ENCODE measurements at regions not wholly inside any gene's neighbourhood (a gene's known extent, or its start where the extent isn't known, plus 50 kb on each side); places are given as distances from the start of the nearest gene placed in this dataset.

DNA sequence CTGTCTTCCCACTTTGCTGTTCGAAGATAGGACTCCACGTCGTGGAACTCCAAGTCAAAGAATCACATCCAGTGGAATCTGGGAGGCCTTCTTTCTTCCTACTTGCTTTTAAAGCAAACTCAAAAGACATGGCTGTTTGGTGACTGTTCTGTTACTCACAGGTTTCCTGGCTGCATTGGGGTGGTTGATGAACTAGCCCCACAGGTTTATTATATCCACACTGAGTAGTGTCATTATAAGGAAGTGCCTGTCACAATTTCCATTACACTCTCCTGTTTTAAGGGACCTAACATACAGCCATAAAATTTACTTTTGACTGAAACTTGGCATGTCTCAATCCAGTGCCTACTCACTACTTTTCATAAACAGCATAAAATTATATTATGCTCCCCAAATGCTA lies 287.3 kb upstream of the SP4 start:
- no peak for DNase-seq (ENCODE audit: extremely low read depth in 1 of 2, low read depth in 1 of 2)

DNA sequence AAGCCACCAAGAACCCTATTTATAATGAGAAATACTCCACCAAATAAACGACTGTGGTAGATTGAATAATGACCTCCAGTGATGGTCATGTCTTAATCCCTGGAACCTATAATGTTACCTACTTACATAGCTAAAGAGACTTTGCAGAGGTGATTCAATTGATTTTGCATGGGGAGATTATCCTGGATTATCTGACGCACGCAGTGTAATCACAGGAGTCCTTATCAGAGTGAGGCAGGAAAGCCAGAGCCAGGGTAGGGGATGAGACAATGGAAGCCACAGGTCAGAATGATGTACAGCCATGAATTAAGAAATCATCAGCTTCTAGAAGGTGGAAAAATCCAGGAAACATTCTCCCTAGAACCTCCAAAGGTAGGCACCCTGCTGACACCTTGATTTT lies 286.4 kb upstream of the SP4 start:
- DNase-seq (ENCODE audit: extremely low read depth in 1 of 2, low read depth in 1 of 2), result no peak

GRCh38 chr7:21142081-21142480 lies 285.8 kb upstream of the SP4 start:
- no peak for DNase-seq (ENCODE audit: extremely low read depth in 1 of 2, low read depth in 1 of 2)

GRCh38 chr7:21146642-21147423 lies 281.1 kb upstream of the SP4 start:
- no peak for DNase-seq (ENCODE audit: extremely low read depth in 1 of 2, low read depth in 1 of 2)

DNA sequence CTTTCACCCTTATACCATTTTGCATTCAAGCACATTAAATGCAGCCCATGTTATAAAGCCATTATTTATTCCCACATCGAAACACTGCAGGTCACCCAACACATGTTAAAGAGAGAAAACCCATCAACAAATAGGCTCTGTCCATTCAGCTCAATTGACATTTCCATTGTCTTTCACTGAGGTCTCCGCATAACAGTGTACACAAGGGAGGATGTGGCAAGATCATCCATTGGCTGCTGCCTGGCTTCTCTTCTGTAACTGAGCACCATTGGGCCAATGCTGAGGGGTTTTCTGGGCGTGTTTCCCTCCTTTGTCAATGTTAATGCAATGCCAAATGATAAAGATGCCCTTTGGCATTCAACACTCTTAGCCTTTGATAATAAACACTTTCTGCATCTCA lies 278.1 kb upstream of the SP4 start:
- no peak for DNase-seq (ENCODE audit: extremely low read depth in 1 of 2, low read depth in 1 of 2)

GRCh38 chr7:21154614-21155013 lies 273.3 kb upstream of the SP4 start:
- no peak for DNase-seq (ENCODE audit: extremely low read depth in 1 of 2, low read depth in 1 of 2)

DNA sequence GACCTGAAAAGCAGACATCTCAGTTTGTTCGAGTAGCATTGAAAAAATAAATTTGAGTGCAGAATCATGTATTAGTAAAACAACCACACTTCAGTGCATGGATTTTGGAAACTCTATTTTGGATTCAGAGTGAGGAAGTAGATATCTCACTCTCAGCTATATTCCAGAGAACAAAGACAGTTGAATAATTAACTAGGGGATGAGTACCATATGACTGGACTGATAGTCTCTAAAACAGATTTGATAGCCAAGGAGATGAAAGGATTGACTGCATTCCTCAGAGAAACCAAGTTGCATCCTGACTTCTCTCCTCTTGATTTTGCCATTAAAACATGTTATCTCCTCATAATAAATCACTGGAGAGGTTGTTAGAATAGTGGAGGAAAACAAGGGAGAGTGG lies 268.4 kb upstream of the SP4 start:
- no peak for DNase-seq (ENCODE audit: extremely low read depth in 1 of 2, low read depth in 1 of 2)

DNA sequence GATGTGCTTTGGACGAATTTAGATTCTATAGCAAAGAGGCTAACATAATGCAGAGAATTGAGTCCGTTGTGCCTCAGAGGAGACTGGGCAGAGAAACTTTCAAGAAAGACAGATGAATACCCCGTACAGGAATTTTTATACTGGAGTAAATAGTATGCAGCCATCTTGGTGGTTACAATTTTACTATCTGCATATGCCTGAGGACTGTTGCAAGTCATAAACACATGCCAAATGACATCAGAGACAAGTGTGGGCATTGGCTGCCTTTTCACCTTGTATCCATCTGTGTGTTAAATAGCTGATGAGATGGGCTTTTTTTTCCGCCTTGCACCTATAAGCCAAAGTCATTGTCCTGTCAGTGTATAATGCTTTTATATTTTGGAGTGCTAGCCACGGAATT lies 267.5 kb upstream of the SP4 start:
- DNase-seq (ENCODE audit: extremely low read depth in 1 of 2, low read depth in 1 of 2), result no peak

DNA sequence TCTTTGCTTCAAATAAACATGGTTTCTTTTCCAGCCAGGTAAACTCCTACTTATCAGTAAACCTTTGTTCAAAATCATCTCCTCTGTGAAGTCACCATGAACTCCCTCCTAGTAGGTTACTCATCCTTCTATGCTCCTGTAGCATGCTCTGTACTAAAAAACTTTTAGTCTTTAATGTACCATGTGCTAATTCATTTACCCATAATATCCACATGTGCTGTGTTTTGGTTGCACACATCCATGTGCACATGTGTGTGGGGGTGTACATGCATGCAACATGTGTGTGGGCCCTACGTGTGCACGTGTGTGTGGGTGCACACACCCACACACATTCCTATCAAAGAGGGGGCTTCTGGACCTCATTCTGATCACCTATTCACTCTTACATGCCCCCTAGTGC lies 259.9 kb upstream of the SP4 start:
- DNase-seq (ENCODE audit: extremely low read depth in 1 of 2, low read depth in 1 of 2), result no peak

DNA sequence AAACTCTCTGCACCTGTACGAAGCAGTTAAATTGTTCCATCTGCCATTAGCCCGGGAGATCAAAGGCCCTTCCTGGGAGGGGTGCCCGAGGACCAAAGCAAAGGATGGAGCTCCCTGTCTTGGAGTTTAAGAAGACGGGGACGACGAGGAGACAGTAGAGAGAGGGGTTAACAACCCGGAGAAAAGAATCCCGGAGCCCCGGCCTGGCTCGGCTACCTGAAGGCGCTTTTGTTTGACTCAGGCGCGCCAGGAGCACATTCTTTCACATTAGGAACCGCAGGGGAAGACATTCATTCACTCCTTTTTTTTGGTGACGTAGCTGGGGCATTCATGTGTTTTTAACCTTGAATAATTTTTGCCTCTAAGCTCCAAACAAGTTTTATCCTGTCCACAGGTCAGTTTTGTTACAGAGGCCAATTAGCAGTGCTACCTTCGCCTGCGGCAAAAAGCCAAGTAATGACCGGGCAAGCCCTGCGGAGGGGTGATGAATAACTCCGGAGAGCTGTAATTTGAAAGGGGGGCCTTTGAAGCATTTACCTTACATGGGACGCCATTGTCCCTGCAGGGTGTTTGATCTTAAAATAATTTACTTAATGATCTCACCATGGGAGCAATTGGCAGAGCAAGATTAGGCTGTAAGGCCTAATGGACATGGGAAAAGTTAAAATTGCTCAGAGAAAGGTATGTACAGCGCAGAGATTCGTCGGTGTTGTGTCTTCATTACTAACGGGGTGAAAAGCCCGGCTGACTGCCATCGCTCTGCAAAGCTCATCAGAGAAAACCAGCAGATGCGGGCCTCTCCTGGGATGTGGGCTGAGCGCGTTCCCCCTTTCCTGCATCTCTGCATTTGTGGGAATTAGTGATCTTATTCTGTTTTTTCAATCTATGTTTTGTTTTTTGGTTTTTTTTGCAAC lies 258.0 kb upstream of the SP4 start:
- no peak for DNase-seq (ENCODE audit: extremely low read depth in 1 of 2, low read depth in 1 of 2)

GRCh38 chr7:21172800-21173199 lies 255.1 kb upstream of the SP4 start:
- DNase-seq (ENCODE audit: extremely low read depth in 1 of 2, low read depth in 1 of 2), result no peak

- no peak for DNase-seq (ENCODE audit: extremely low read depth in 1 of 2, low read depth in 1 of 2)
Observed at GRCh38 chr7:21173436-21173835, 254.4 kb upstream of the SP4 start.

- no peak for DNase-seq (ENCODE audit: extremely low read depth in 1 of 2, low read depth in 1 of 2)
Observed at GRCh38 chr7:21175714-21176113, 252.2 kb upstream of the SP4 start.

DNA sequence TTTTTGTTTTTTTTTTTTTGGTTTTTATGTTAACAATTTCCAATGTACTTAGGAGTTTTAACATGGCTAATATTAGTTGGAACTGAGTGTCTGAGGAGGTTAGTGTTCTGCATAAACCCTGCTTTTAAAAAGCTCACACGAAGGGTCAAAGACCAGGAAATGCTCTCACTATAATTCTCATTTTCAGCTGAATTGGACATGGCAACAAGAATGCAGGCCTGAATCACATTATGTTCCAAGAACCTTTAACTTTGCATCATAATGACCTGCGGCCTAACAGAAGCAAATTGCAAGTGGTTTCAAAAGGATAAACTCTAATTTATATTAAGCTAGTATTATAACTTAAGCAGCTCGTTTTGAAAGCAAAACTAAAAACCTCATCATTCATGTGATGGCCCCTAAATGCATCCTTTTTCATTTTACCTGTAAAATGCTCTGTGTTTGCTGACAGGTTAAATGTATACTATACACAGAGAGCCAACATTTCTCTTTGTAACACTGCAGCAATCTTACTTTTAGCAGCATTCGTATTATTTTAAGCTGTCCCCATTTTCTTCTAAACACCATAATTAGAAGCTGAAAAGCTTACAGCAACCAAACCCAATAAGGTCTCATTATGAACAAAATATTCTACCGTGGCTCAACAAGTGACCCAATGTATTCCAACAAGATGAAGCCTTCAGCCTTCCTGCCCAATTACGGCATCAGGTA lies 242.8 kb upstream of the SP4 start:
- no peak for DNase-seq (ENCODE audit: extremely low read depth in 1 of 2, low read depth in 1 of 2)

GRCh38 chr7:21185653-21186265 lies 242.1 kb upstream of the SP4 start:
- no peak for DNase-seq (ENCODE audit: extremely low read depth in 1 of 2, low read depth in 1 of 2)

DNA sequence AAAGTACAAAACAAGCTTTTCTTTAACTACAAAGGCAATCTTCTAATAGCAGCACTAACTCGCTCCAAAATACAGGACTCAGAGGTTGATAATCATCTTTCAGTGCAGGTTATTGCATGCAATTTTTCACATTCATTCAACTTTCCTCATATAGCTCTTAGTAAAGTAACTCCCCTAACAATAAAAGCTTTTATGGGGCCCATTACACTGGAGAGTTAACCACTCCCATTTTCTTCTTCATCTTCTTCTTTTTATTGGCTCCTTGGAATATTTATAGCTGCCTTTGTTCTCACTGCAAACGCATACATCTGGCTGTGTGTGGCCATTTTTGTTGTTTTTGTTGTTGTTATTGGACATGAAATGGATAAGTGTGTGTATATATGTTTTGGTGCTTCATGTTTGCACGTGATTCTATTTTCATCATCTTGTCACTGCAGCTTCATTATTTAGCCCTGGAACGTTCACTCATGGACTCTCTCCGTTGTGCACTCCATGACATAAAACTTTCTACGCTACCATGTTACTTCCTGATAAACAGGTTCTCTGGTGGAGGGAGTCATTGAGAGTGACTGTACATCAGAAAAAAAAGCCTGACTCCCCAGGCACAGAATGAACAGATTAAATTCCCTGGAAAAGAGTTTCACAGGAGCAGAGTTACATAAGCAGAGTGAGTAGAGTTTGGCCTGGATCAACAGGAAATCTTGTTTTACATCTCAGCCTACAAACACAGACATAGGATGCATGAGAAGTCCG lies 236.4 kb upstream of the SP4 start:
- no peak for DNase-seq (ENCODE audit: extremely low read depth in 1 of 2, low read depth in 1 of 2)

DNA sequence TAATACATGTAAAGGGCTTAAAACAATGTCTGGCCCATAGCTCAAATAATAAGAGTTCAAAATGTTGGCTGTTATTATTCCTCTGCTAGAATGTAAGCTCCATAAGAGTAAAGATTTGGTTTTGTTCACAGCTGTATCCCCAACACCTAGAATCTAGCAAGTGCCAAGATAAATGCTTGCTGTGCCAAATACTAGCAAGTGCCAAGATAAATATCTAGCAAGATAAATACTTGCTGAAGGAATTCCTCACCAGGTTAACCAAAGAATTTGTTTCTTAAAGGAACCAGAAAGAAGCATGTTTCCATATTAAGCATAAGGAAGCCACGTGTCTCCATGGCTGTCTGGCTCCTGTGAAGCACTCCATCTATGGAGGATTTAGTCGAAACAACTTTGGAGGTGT lies 235.2 kb upstream of the SP4 start:
- no peak for DNase-seq (ENCODE audit: extremely low read depth in 1 of 2, low read depth in 1 of 2)

DNA sequence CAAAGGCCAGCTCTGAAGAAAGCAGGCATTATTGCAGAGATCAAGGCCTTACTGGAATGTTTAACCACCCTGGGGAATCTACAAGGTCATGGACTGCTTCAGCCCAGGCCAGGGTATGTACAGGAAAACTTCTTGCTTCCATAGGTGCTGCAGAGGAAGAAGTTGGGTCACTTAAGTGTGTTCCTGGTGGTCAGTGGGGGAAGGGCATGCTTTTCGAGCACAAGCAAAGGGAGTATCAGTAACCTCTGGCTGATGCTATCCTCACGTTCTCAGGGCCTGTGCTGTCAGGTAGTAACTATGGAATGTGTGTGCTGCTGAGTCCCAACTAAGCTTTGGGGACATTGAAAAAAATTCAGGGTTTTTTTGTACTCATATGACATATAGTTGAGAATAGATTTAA lies 234.0 kb upstream of the SP4 start:
- DNase-seq (ENCODE audit: extremely low read depth in 1 of 2, low read depth in 1 of 2), result no peak

DNA sequence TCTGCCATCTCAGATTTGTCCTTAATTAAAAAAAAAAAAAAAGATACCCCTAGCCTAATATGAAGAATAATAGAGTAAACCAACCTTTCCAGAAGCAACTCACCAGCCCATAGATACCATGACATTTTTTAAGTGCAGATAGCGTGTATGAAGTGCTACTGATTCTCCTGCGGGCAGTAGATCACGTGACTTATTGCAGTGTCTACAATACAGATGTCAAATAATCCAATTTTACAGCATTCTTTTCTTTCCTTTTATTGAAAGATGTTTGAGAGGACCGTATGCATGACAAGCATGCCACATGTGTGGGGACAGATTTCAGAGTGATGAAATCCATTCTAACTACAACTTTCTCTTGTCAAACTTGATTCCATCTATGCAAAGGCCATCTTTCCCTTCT lies 232.9 kb upstream of the SP4 start:
- no peak for DNase-seq (ENCODE audit: extremely low read depth in 1 of 2, low read depth in 1 of 2)

- DNase-seq (ENCODE audit: extremely low read depth in 1 of 2, low read depth in 1 of 2), result no peak
Observed at GRCh38 chr7:21198921-21199320, 229.0 kb upstream of the SP4 start.
